Stimulated activated CD4-positive, alpha-beta T cell treated with anti-CD3 and anti-CD28 coated beads, Interleukin-12 subunit alpha, Interleukin-12 subunit beta, amount 100 ng/mL, for 48 hours (primary cell): ENCODE measurements at regions not wholly inside any gene's neighbourhood (a gene's known extent, or its start where the extent isn't known, plus 50 kb on each side); places are given as distances from the start of the nearest gene placed in this dataset.

ENCODE experiments used
- DNase-seq, 3 donors: peaks; one replicate each; pipeline ENCODE4 v3.0.0-alpha.2; 2020; ENCODE audit warnings: low read depth in 2 of 3, low spot score in 1 of 3

- DNase-seq: no peak
These were observed 388.5 kb downstream of the LMO4 start for GRCh38 chr1:87717157-87717670.

DNA sequence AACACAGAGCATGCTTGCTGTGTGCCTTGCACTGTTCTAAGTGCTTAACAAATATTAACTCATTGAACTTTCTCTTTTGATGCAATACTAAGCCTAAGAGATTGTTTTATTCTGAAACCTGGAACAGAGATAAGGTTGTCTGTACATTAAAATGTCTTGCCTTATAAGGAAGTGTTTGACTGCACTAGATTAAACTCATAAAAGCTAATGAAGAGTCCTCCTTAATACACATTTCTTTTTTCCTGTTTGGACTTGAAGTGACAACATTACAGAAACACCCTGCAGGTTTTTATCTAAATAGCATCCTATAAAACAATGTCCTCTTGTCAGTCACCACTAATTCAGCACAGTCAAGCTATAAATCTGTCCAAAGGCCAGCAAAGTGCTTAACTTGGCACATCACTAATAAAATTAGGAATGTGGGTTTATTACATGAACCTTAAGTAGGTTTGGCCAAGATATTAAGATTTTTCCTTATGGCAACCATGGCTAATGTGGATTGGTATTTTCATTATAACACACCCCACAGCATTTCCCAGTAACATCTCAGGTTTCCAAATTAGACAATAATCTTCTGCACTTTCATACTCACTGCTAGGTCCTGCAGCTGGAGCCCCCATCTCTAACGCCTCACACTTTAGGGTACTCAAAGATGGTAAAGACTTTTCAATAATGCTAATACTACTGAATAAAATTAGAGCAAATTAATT is 389.7 kb downstream of the LMO4 start:
- DNase-seq: no peak

- no peak for DNase-seq
These were observed 391.0 kb downstream of the LMO4 start for GRCh38 chr1:87719658-87720057.

DNA sequence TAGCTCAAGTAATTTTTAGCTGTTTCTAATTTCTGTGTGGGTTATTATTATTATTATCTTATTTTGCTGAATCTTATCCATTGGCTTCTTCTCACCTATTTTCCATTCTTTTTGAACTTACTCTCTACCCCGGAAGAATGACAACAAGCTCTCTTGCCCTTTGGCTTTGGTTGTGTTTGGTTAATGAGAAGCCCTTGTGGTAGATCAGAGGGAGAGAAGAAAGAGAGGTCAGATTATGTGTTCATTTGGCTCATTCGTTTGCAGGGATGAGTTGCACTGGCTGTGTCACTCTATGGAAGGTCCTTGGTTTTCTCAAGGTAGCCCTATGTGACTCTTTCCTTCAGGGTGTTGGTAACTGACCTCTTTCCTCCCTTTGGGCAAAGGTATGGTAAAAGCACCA is 391.9 kb downstream of the LMO4 start:
- DNase-seq: no peak

DNA sequence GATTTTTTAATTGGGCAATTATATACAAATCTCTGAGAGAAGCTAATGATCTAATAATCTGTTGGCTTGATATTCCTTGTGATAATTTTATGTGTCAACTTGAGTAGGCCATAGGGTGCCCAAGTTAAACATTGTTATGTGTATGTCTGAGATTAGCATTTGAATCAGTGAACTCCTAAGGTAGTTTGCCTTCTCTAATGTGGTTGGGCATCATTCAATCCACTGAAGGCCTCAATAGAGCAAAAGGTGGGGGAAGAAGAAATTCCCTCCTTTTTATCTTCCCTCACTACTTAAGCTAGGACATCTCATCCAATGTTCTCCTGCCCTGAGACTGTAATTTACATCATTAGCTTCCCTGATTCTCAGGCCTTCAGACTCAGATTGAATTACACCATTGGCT is 394.5 kb downstream of the LMO4 start:
- DNase-seq: no peak

GRCh38 chr1:87728169-87728568 is 399.5 kb downstream of the LMO4 start:
- DNase-seq: no peak

DNA sequence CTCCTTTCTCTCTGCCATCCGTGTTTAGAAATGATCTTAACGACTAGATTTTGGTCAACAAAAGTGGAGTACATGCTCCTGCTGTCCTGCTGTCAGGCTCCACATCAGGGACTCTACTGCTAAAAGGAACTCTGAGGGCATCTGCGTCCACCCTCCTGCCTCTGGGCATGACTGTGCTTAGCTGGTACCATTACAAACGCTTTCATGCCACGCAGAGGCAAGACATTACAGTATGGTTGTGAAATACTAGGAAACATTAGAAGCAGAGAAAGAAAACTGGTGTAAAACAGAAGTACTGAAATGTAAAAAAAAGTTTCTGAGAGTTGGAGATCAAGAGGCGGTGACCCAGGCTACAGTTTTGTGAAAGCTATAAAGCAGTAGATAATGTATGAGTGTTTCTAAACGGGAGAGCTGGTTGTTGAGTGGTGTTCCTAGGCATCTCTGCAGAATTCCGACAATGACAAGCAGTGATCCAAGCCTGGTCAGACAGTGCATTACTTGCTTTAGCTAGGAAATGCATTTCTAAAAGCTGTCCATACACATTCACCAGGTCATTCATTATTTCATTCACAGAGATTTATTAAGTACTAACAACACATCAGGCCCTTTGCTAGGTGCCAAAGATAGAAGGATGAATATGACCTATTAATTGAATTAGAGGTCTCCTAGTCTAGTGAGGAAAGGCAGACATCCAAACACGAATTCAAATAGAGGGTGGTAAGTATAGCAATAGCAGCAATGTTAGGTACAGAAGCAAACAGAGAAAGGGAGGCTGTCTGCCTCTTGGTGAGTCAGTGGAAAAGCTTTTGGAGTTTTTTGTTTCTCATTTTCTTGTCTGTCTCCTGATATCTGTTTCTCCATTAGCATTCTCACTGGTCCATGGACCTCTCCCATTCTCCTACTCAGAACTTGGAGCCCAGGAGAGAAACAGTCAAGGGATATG is 401.9 kb downstream of the LMO4 start:
- no peak for DNase-seq

DNA sequence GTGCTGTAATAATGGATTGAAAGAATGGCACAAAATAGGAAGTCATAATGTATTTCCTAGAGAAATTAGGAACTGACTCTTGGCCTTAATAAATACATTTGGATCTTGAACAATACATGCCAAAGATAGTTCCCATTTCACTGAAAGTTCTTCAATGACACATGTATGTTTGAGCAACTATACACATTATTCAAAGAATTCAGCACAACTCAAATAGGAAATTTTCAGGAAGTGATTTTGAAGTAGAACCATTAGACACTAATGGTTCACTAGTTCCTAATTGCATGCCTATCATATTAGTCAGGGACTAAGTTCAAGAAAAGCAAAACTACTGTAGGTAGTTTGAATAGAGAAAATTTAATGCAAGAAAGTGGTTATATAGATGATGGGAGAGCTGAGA is 404.7 kb downstream of the LMO4 start:
- no peak for DNase-seq

DNA sequence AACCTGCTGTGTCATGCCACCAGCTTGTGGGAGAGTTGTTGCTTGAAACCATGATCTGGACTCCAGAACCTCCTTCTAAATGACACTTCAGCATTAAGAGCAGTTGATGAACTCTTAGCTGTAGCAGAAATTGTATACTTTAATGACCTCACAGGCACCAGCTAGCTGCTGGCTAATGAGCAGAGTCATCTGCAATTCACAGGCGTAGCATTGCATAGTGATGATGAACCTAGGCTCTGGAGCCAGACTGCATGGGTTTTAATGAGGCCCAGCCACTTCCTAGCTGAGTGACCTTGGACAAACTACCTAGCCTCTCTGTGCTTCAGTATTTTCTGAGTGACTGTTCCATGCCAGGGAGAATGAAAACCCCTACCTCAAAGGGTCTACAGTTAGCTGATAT is 407.1 kb downstream of the LMO4 start:
- no peak for DNase-seq

DNA sequence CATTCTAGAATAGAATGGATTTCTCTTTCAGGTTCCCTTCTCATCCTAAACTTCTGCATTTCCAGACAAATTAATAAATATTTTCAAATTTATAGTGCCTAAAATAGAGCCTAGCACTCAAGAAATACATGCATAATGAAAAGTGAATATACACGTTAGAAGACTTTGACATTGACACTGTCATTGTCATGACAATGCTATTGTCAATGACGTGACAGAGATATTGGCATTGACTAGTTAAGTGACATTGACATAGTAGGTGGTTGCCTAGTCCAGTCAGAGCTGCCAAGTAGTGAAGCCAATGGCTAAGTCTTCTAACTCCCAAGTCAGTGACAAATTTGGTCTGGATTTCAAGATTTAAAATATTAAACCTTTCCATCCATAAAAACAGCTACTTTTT is 410.5 kb downstream of the LMO4 start:
- DNase-seq: no peak

DNA sequence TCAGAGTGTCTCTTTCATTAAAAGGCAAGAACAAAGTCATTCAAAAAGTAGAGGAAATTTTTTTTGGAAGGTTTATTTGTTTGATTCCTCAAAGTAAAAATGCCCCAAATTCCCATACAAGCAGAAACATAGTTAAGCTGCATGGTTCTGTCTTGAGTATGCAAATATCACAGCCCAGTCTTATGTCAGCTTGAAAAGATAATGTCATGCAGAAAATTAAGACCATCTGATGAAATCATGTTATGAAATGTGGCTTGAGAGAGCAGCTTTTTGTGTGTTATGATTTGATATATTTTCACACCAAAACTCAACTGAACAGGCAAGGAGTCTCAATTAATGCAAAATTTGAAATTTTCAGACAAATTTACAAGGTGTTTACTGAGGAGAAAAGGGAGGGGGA is 411.0 kb downstream of the LMO4 start:
- no peak for DNase-seq

DNA sequence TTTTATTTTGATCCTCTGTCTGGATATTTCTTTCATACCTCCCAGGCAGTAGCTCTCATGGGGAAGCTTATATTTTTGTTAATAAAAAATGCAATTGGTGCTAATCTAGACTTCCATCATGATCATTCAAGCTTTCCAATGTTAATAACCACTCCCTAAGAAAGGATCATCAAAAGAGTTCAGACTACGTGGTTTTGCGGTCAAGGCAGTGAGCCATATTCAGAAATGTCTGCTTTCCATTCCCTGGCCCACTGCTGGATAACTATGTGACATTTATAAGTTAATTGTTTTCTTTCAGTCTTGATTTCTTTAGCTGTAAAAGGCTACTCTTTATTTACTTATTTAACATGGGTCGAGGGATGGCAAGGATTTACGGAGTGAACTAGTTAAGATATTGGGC is 414.6 kb downstream of the LMO4 start:
- DNase-seq: no peak

DNA sequence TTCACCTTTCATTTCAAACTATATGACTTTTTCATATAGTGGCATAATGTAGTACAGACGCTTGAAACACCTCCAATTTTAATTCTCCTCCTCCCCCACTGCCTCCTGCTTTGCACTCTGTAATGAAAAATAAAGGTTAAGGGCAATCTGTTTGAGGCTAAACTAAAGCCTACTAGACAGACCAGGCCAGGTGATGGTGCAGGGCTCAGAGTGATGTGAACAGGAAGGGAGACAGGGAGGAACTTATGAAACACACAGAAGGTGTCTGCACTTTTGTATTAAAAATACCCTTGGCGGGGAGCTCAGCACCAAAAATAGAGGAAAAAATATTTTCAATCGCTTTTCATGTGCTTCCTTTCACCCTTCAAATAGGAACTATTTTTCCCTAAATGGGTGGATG is 415.4 kb downstream of the LMO4 start:
- no peak for DNase-seq

DNA sequence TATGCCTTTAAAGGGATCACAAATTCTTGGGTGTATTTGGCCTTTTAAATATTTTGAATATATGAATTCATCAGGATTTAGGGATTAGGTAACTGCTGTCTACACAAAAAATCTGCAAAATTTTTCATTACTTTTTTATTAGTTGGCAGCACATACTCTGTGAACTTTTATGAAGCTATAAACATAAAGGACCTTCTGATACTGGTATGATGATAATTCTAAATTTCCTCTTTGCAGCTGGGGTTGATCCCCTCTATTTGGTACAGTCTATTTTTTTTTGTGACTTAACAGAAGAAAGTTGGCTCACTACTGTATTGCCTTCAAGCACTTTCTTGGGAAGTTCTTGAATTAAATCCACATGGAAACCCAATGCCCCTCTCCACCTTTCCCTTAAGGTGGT is 416.1 kb downstream of the LMO4 start:
- DNase-seq: no peak

- DNase-seq: no peak
These were observed 424.7 kb downstream of the LMO4 start for GRCh38 chr1:87753366-87753765.

DNA sequence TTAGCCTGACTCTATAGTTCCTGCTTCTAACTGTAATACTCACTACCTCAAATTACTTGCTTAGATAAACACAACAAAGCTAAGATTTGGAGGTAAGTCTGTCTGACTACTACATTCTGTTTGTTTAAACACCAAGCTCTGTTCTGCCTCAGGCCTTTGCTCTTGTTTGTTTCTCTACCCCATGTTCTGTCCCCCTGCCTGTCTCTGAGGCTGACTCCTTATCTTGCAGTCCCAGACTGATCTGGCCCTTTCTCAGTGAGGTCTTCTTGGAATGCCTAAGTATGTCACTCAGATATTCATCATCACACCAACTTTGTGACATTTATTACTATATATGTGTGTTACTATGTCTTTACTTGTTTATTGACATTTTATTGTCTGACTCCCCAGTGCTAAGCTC is 425.5 kb downstream of the LMO4 start:
- no peak for DNase-seq

GRCh38 chr1:87757676-87758075 is 429.0 kb downstream of the LMO4 start:
- DNase-seq: no peak

DNA sequence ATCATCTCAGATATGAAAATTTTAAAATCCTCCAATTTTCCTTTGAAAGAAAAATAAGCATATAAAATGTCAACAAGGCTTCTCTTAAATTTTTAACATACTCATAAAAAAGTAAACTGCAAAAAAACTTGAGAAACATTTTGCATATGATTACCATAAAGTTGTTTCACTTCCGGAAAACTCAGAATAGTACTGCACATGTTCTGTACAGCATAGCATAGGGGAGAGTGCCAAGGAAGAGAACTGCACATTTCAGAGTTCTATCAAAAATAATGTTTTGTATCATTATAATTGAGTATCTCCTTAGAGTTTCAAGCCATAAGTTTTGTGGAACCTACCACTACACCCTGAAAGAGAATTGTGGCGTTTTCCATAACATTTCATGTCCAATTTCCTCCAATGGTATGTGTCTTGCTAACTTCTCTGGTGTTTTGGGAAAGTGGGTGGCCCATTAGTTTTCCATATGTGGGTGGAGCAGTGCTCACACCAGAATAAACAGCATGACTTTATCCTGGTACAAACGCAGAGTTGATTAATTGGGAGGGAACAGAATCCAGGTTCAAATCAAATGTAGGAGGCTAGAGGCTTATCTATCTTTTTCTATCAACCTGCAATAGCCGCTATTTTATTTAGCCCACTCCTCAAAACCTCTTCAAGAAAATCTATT is 430.9 kb downstream of the LMO4 start:
- no peak for DNase-seq

DNA sequence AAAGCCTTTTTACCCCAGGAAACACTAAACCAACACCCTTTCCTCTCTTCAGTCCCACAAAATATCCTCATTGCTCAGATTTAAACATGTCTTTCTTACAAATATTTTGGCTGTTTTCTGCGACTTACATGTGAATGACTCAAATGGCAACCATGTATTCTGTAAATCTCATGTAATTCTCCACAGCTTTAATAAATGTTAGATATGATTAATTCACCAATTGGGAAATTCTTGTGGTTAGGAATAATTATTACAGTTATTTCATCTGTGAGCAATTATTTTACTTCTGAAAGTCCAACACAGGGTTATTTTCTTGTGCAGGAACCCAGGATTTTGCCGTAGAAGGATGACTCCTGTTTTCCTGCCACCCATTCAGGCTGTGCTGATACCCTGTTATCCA is 431.5 kb downstream of the LMO4 start:
- no peak for DNase-seq

DNA sequence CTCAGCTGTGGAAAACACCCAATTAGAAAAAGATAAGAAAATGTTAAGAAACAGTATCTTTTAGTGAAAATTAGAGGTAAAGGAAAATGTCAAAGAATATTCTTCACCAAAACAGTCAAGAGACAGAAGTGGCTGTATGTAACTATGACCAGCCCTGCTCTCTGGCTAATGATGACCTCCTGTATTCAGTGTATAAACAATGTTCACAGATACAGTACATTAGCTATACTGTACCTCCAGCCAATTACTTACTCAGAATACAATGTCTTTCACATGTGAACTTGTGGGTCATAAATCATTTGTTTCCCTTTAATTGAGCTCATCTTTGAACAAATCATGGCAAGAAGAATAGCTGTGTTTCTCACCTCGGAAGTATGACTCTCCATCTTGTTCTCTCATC is 432.0 kb downstream of the LMO4 start:
- no peak for DNase-seq

- DNase-seq: no peak
These were observed 434.8 kb downstream of the LMO4 start for GRCh38 chr1:87763483-87763882.
